GM19467 (cell line): ENCODE measurements at regions not wholly inside any gene's neighbourhood (a gene's known extent, or its start where the extent isn't known, plus 50 kb on each side); places are given as distances from the start of the nearest gene placed in this dataset.

Source experiments
- ATAC-seq: cut with Tn5 transposase; IDR thresholded peaks from one replicate; pipeline ENCODE4 v1.9.1; 2021; ENCODE audit warnings: mild to moderate bottlenecking, moderate library complexity; ENCODE audit not compliant: unreplicated experiment

- no peak for ATAC-seq
Observed at GRCh38 chr4:19126903-19127302, 1105.3 kb upstream of the LCORL start.

- no peak for ATAC-seq
Observed at GRCh38 chr4:19123681-19124080, 1102.1 kb upstream of the LCORL start.

- ATAC-seq: no peak
Observed at GRCh38 chr4:19119904-19120560, 1098.5 kb upstream of the LCORL start.

GRCh38 chr4:19117022-19117421 lies 1095.5 kb upstream of the LCORL start:
- no peak for ATAC-seq

- ATAC-seq: no peak
Observed at GRCh38 chr4:19104176-19104575, 1082.6 kb upstream of the LCORL start.

- no peak for ATAC-seq
Observed at GRCh38 chr4:19095491-19096046, 1074.0 kb upstream of the LCORL start.

GRCh38 chr4:19093951-19094350 lies 1072.4 kb upstream of the LCORL start:
- ATAC-seq: no peak

GRCh38 chr4:19092797-19093196 lies 1071.2 kb upstream of the LCORL start:
- ATAC-seq: no peak

GRCh38 chr4:19074036-19074435 lies 1052.5 kb upstream of the LCORL start:
- ATAC-seq: no peak

- no peak for ATAC-seq
Observed at GRCh38 chr4:19063662-19064061, 1042.1 kb upstream of the LCORL start.

- ATAC-seq: no peak
Observed at GRCh38 chr4:19054916-19055315, 1033.4 kb upstream of the LCORL start.

GRCh38 chr4:19051831-19052230 lies 1030.3 kb upstream of the LCORL start:
- ATAC-seq: no peak

- no peak for ATAC-seq
Observed at GRCh38 chr4:19047279-19047880, 1025.8 kb upstream of the LCORL start.

- no peak for ATAC-seq
Observed at GRCh38 chr4:19039816-19040215, 1018.3 kb upstream of the LCORL start.

GRCh38 chr4:19038231-19038630 lies 1016.7 kb upstream of the LCORL start:
- no peak for ATAC-seq

- ATAC-seq: no peak
Observed at GRCh38 chr4:19033816-19034733, 1012.5 kb upstream of the LCORL start.

- no peak for ATAC-seq
Observed at GRCh38 chr4:19030536-19030935, 1009.0 kb upstream of the LCORL start.

GRCh38 chr4:19030048-19030447 lies 1008.5 kb upstream of the LCORL start:
- no peak for ATAC-seq

GRCh38 chr4:19026281-19026680 lies 1004.7 kb upstream of the LCORL start:
- no peak for ATAC-seq

GRCh38 chr4:19025031-19025430 lies 1003.5 kb upstream of the LCORL start:
- ATAC-seq: no peak

GRCh38 chr4:19024047-19024446 lies 1002.5 kb upstream of the LCORL start:
- no peak for ATAC-seq

- no peak for ATAC-seq
Observed at GRCh38 chr4:19021617-19022016, 1000.1 kb upstream of the LCORL start.
